OCI-LY3 (cell line): ENCODE measurements at regions not wholly inside any gene's neighbourhood (a gene's known extent, or its start where the extent isn't known, plus 50 kb on each side); places are given as distances from the start of the nearest gene placed in this dataset.

Experiments used
- H2AFZ ChIP-seq: fragments of 200-600, 300-600 bp; shearing (Covaris generic); 2 replicates; pipeline ENCODE4 v1.6.0; 2014; ENCODE audit warnings: antibody characterized with exemption, low read depth, low read length
- H3K27ac ChIP-seq: fragments of 200-600, 300-600 bp; sonication (generic); 2 replicates; pipeline ENCODE4 v1.5.1; 2014; ENCODE audit warnings: mild to moderate bottlenecking, low read length, moderate library complexity, mixed read lengths
- H3K27me3 ChIP-seq: fragments of 200-600, 300-600 bp; sonication (generic); 2 replicates; pipeline ENCODE4 v1.6.1; 2014; ENCODE audit warnings: low read depth, low read length, mixed read lengths
- H3K36me3 ChIP-seq: fragments of 200-600, 300-600 bp; sonication (generic); replicated peaks from 2 replicates; pipeline ENCODE3; 2014; ENCODE audit warnings: low read depth, low read length, mixed read lengths
- H3K4me1 ChIP-seq: fragments of 300-600, 200-600 bp; sonication (generic); 2 replicates; pipeline ENCODE4 v1.6.1; 2014; ENCODE audit warnings: low read length, mixed read lengths
- H3K4me2 ChIP-seq: fragments of 200-600, 300-600 bp; sonication (generic); 2 replicates; pipeline ENCODE4 v1.6.1; 2014; ENCODE audit warnings: low read length, mixed read lengths
- H3K4me3 ChIP-seq: fragments of 300-600, 200-600 bp; sonication (generic); 2 replicates; pipeline ENCODE4 v1.5.1; 2014; ENCODE audit warnings: antibody characterized with exemption, mild to moderate bottlenecking, low read length, moderate library complexity
- H3K79me2 ChIP-seq: fragments of 300-600, 200-600 bp; shearing (Covaris generic); 2 replicates; pipeline ENCODE4 v1.6.1; 2014; ENCODE audit warnings: mild to moderate bottlenecking, low read length, mixed read lengths
- H3K9ac ChIP-seq: fragments of 300-600, 200-600 bp; shearing (Covaris generic); 2 replicates; pipeline ENCODE4 v1.6.0; 2014; ENCODE audit warnings: mild to moderate bottlenecking, low read length, moderate library complexity
- H3K9me3 ChIP-seq: fragments of 200-600, 300-600 bp; shearing (Covaris generic); 2 replicates; pipeline ENCODE4 v1.6.1; 2014; ENCODE audit warnings: low read length, mixed read lengths; ENCODE audit not compliant: insufficient read depth
- H4K20me1 ChIP-seq: fragments of 200-600, 300-600 bp; sonication (generic); 2 replicates; pipeline ENCODE4 v1.6.1; 2016; ENCODE audit warnings: low read length, mixed read lengths; ENCODE audit not compliant: insufficient read depth
- CTCF ChIP-seq: fragments of 200-600, 300-600 bp; sonication (generic); IDR thresholded peaks from 2 replicates; pipeline ENCODE4 v1.5.1; 2014; ENCODE audit warnings: antibody characterized with exemption, low read length, low read depth
- EZH2phosphoT487 ChIP-seq: fragments of 200-600 bp; shearing (Covaris generic); IDR thresholded peaks from 2 replicates; pipeline ENCODE4 v1.6.1; 2018; ENCODE audit warnings: antibody characterized with exemption, mixed run types, low read depth

- Histone ChIP-seq H3K4me2 (no peak overlapping the region), H3K4me1 (no peaks in the 10 kb centered on the region), H3K4me3 (no peak overlapping the region), H4K20me1 (no peaks in the 10 kb centered on the region), H3K9ac (no peak overlapping the region), H3K9me3 (no peaks in the 10 kb centered on the region), H3K36me3 (no peaks in the 10 kb centered on the region), H3K27ac (no peak overlapping the region), H3K27me3 (no peaks in the 10 kb centered on the region), H3K79me2 (no peaks in the 10 kb centered on the region), H2AFZ (no peak overlapping the region)
- TF ChIP-seq EZH2phosphoT487 (no peak), CTCF (no peak)
Observed at GRCh38 chr6:82690283-82690682, 326.7 kb downstream of the TPBG start.

GRCh38 chr6:82691997-82692396 is 328.4 kb downstream of the TPBG start:
- Histone ChIP-seq H2AFZ (no peak overlapping the region), H3K79me2 (no peaks in the 10 kb centered on the region), H3K9me3 (no peaks in the 10 kb centered on the region), H3K4me3 (no peak overlapping the region), H3K4me2 (no peak overlapping the region), H3K27ac (no peak overlapping the region), H3K4me1 (no peaks in the 10 kb centered on the region), H3K27me3 (no peaks in the 10 kb centered on the region), H3K36me3 (no peaks in the 10 kb centered on the region), H3K9ac (no peak overlapping the region), H4K20me1 (no peaks in the 10 kb centered on the region)
- TF ChIP-seq CTCF (no peak), EZH2phosphoT487 (no peak)

- Histone ChIP-seq H3K27ac (no peak overlapping the region), H3K9me3 (no peaks in the 10 kb centered on the region), H2AFZ (no peak overlapping the region), H3K4me3 (no peak overlapping the region), H3K79me2 (no peaks in the 10 kb centered on the region), H3K4me2 (no peak overlapping the region), H3K36me3 (no peaks in the 10 kb centered on the region), H4K20me1 (no peaks in the 10 kb centered on the region), H3K4me1 (no peaks in the 10 kb centered on the region), H3K27me3 (no peaks in the 10 kb centered on the region), H3K9ac (no peak overlapping the region)
- TF ChIP-seq CTCF (no peak), EZH2phosphoT487 (no peak)
Observed at GRCh38 chr6:82693094-82693493, 329.5 kb downstream of the TPBG start.

GRCh38 chr6:82701341-82701740 is 337.7 kb downstream of the TPBG start:
- Histone ChIP-seq H3K79me2 (no peaks in the 10 kb centered on the region), H3K4me2 (no peak overlapping the region), H3K27me3 (no peaks in the 10 kb centered on the region)

More at GRCh38 chr6:82701341-82701740, 337.7 kb downstream of the TPBG start:
- no peak for TF ChIP-seq EZH2phosphoT487
- no peak for TF ChIP-seq CTCF
- H3K4me3 ChIP-seq = no peak overlapping the region
- H4K20me1 ChIP-seq = no peaks in the 10 kb centered on the region
- no peaks in the 10 kb centered on the region for H3K4me1 ChIP-seq
- H3K36me3 ChIP-seq = no peaks in the 10 kb centered on the region
- H3K9ac ChIP-seq = no peak overlapping the region
- no peak overlapping the region for H3K27ac ChIP-seq
- H3K9me3 ChIP-seq = no peaks in the 10 kb centered on the region
- no peak overlapping the region for H2AFZ ChIP-seq
